ENCODE measurements at regions not wholly inside any gene's neighbourhood (a gene's known extent, or its start where the extent isn't known, plus 50 kb on each side); places are given as distances from the start of the nearest gene placed in this dataset.

DNA sequence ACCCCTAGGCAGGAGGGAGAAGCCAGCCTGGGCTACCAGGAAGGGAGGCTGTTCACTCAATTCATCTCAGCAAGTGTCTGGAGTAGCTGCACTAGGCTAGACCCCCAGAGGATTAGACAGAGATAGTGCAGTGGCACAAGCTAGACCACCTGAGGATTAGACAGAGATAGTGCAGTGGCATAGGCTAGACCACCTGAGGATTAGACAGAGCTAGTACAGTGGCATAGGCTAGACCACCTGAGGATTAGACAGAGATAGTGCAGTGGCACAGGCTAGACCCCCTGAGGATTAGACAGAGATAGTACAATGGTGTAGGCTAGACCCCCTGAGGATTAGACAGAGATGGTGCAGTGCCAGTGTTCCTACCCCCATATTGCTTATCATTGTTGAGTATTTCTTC lies 74.1 kb upstream of the SDK2 start:
- no peak for TF ChIP-seq POLR2AphosphoS5 (IDR thresholded peaks at IDR 0.05)
- TF ChIP-seq, protein P1, sequence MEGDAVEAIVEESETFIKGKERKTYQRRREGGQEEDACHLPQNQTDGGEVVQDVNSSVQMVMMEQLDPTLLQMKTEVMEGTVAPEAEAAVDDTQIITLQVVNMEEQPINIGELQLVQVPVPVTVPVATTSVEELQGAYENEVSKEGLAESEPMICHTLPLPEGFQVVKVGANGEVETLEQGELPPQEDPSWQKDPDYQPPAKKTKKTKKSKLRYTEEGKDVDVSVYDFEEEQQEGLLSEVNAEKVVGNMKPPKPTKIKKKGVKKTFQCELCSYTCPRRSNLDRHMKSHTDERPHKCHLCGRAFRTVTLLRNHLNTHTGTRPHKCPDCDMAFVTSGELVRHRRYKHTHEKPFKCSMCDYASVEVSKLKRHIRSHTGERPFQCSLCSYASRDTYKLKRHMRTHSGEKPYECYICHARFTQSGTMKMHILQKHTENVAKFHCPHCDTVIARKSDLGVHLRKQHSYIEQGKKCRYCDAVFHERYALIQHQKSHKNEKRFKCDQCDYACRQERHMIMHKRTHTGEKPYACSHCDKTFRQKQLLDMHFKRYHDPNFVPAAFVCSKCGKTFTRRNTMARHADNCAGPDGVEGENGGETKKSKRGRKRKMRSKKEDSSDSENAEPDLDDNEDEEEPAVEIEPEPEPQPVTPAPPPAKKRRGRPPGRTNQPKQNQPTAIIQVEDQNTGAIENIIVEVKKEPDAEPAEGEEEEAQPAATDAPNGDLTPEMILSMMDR (IDR thresholded peaks at IDR 0.05): no peak
- no peak for TF ChIP-seq EP300 (IDR thresholded peaks at IDR 0.05)
